Liver (tissue), 3 donors: ENCODE measurements at regions not wholly inside any gene's neighbourhood (a gene's known extent, or its start where the extent isn't known, plus 50 kb on each side); places are given as distances from the start of the nearest gene placed in this dataset.

ENCODE experiments used
- ATF3 ChIP-seq: IDR thresholded peaks from 2 replicates; pipeline ENCODE4 v1.6.1; 2016; ENCODE audit warnings: antibody characterized with exemption
- CTCF ChIP-seq: fragments of 150-350 bp; IDR thresholded peaks from 2 replicates; pipeline ENCODE4 v1.5.1; 2017; ENCODE audit warnings: improper control_type of control experiment, low read depth, low read length; ENCODE audit not compliant: missing input control
- GABPA ChIP-seq, 2 donors: IDR thresholded peaks in 1 of 2; conservative IDR thresholded peaks in 1 of 2; 2 replicates each; pipeline ENCODE4 v1.6.1; 2016; ENCODE audit warnings: antibody characterized with exemption in 2 of 2, mild to moderate bottlenecking in 1 of 2, moderate library complexity in 1 of 2
- donor health status: healthy.
- donor health status: healthy.

GRCh38 chr3:115245438-115245837 is 98.3 kb upstream of the ZBTB20 start:
- no peak for TF ChIP-seq GABPA (IDR thresholded peaks at IDR 0.05 in 1 of 2, conservative IDR thresholded peaks at IDR 0.05 in 1 of 2)
- no peak for TF ChIP-seq ATF3
- TF ChIP-seq CTCF = no peak
